HG02938 (cell line): ENCODE measurements at regions not wholly inside any gene's neighbourhood (a gene's known extent, or its start where the extent isn't known, plus 50 kb on each side); places are given as distances from the start of the nearest gene placed in this dataset.

Experiments
- ATAC-seq: cut with Tn5 transposase; IDR thresholded peaks from one replicate; pipeline ENCODE4 v1.9.1; 2021; ENCODE audit warnings: mild to moderate bottlenecking, moderate library complexity; ENCODE audit not compliant: unreplicated experiment

DNA sequence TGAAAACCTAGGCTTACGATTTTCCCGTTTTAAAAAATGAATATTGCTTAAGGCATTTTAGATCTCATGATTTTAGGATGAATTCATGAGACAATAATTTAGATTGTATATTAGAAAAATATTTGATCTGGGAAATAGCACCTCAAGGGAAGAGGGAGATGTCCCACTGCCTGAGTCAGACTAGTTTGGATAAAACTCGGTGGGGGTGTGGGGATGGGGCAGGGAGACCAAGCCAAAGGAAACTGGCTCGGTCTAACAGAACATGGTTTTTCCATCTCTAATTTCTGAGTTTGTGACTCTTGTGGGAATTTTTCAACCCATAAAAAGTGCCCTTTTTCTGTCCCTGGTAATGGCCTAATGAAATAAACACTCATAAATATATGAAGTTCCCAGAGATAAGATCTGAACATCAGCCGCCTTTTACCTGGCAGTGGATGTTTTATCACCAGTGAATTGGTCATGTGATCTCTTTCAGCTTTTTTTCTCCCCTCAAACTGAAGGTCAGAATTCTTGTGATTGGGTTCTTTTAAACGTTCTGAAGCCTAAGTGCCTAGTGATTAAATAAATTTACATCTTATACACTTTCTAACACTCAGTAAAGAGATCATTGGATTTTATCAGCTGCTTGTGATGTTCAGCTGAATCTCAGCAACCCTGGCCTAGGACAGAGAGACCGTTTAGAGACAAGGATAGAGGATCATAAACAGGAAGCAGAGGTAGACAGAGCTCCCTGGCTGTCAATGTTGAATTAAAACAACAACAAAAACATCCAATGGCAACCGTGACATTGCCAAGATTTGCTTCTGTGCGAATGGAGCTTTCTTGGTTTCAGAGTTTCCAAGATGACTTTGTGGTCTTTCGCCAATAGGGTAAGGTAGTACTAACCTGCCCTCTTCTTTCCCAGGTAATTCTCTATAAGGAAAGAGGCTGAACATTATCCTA, 1038.2 kb downstream of the MCTP2 start:
- ATAC-seq: no peak

DNA sequence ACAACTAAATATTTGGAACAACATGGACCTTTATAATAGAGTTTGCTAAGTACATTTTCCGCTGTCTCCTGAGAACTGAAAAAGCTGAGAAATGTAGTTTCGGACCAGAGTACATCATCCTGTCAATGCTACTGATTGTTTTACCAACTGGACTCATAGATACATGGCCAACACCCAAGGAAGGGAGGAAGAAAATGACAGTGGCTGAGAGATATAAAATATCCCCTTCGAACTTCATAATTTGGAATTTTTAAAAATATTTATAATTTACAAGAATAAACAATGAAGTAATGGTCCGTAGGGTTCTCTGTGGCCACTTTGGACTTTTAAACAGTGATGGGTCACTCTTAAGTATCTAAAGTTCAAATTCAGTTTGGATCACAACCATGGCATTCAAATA, 1042.7 kb downstream of the MCTP2 start:
- no peak for ATAC-seq

DNA sequence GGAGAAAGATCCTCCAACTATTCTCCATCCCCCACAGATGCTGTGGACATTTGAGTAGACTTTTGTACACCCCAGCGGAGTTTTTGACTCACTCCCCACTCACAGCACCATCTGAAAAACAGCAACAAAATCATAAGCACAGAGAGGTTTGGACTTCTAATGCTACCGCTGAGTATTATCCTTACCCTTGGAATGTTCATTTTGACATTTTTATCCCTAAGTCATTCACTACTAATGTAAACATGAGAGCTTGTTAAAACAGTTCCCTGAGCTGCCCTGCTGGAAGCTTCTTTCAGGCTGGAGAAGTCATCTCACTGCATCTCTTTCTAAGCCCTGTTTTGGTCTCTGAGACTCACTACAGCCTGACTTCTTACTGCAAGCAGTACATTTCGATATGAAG, 1045.9 kb downstream of the MCTP2 start:
- no peak for ATAC-seq

DNA sequence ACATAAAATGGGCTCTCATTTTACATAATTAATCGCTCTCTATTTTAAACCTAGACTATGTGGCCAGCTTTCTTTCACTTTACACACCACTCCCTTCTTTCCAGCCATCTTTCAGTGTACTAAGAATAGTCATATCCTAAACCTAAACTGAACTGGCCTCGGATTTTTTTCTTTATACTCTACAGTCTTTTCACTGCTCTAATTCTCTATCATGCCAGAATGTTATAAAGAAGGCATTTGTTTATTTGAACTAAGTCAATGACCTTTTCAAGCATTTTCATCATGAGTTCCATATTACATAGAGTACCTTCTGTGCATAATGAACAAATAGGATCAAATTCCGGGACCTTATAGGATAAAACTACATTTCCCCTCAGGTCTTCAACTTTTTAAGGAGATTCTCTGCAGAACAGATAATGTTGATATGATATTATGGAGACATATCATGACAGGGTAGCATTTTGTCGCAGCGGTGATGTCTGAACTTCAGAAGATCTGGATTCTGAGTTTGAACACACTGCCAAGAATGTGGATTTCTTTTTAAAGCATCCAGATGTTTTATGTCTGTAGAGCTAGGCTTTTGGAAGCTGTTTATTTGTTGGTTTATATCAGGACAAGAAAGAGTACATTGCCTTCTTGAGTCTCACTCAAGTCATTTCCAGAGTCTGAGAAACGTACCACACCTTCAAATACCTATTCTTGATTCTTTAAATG, 1047.3 kb downstream of the MCTP2 start:
- ATAC-seq: no peak

DNA sequence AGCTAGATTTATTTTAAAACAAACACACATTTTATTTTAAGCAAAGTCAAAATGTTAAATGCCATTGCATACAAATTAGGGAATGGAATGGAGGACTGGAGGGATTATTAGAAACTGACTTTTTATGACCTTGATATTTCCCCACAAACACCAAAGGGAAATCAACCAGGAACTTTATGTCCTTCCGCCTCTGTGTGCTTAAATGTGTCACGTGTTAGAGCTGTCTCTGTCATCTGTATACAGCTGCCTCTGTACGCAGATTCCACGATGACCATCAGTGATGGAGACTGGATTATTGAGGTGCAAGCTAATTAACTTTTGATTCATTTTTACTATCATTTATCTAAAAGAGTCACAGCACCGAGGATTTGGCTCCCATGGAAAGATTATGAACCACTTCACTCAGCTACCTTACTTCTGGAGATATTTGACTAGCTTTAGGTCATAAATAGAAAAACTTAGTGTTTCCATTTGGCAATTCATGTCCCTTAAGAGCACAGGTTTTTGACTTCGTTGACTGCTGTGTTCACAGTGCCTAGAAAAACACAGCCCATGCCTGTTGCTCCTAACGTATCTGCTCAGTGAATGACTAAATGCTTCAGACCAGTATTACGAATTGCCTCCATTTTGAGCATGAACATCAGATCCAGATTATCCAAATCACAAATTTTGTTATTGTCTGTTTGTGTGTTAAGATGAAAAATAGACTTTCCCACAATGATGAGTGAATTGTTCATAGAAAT, 1048.1 kb downstream of the MCTP2 start:
- ATAC-seq: no peak

DNA sequence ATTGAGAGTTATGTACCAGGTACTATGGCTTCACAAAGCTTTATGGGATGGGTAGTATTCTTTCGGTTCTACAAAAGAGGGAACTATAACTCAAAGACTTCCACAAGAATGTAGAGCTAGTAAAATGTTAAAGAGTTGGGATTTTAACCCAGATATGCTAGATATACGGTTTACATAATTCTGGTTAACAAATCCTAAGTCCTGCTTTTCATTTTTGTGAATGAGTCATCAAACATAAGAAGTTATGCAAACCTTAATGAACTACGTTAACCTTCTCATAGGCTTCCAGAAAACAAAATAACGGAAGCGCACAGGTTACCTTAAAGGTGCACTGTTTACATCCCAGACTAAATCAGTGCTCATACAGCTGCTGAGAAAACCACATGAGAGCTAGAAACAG, 1049.3 kb downstream of the MCTP2 start:
- no peak for ATAC-seq

DNA sequence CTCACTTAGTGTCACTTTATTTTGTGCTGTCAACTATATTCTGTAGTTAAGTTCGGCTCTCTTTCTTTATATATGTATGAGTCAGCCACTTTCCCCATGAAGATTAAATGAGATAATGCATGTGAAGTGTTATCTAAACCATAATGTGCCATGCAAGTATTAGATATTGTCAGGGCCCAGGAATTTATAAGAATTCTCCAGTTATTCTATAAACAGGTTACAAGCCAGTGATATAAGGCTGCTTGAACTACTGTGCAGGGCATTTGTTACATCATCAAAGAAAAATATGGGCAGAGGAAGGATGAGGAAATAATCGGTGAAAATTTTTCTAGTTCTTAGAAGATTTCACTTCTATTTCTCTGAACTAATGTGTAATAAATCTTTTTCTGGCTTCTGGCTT, 1049.0 kb upstream of the NR2F2 start:
- ATAC-seq: no peak

DNA sequence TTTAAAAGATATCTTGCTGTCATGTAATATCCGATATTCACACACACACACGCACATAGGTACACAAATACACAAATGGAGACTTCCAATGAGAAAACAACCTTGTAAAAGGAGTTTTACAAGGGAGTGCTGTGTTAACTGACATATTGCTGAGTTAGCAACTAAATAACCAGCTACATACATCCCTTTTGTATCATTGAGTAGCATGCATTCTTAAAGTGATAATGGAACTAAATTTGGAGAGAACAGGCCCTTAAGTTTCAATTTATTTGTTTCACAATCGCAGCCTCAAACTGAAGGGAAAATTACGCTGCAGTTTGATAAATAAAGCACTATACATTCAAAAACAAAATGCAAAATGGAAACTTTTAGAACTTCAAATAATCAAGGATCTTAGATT, 1046.0 kb upstream of the NR2F2 start:
- ATAC-seq: no peak

DNA sequence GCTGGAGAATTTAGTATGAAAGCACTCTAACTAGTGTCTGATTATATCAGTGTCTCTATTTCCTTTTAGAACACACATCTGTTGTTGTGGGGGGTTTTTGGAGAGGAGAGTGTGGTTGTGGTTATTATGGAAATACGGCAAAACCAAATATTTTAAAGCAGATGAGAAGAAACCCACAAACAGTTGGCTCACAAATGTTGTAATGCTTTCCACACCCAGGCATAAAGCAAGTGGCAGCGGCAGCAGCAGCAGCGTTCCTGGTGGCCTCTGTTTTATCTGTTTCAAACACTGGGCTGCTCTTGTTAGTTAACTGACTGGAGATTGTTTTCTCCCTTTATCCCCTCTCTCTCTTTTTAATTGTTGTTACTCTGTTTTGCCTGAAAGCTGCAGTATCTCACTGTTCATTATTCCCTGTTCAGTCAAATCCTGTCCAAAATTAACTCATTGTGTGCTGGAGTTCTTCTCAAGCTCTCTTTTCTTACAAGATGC, 1045.5 kb upstream of the NR2F2 start:
- no peak for ATAC-seq

DNA sequence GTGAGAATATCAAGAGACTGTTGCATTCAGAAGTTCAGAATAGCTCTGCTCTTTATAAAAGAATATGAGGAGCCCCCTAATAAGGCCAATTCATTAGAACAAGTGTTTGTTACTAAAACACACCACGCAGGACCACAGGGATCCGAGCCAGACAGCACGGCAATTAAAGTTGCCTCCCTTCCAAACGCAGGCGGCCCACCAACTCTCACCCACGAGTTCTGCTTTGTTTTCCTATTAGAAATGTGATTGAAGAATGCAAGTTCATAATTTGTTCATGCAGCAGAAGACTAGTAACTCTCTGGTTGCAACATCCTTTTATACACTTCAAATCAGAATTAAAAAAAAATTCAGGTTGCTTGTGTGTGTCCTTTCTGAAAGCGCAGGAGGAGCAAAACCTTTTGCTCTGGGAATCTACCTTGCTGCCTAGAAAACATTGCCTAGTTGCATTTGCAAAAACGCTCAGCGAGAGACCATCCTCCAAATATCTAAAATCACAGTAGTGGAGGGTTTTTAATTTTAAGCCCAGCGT, 1044.1 kb upstream of the NR2F2 start:
- no peak for ATAC-seq

DNA sequence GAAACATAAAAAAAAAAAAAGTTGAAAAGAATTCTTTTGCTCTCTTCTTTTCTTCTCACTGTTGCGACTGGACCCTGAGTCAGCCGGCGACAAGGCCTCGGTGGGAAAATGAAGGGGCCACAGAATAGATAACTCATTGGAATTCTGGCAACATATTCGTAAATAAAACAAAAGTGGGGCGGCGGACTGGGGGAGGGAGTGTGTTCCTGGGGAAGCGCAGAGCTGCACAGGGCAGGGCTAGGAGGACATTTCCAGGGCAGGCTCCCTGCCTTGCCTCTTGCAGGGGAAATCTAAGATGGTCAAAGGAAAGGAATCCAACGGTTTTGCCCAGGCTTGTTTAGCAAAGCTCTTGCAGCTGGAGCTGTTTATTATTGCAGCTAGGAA, 1042.8 kb upstream of the NR2F2 start:
- no peak for ATAC-seq

DNA sequence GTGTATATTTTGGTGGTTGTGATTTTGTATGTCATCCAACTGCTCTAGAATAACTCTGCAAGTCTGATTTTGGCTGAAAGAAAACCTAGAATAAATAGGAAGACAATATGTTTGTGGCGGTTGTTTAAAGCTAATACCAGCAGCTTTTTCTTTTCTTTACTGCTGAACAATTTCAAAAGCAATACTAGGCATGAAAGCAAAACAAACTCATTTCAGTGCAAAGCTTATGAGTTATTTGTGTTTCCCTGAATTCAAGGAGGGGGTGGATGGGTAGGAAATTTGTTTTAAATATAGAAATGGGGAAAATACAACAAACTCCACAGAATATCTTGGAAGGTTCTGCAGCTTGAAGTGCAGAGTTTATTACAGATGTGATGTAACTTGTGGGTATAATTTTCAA, 1041.9 kb upstream of the NR2F2 start:
- no peak for ATAC-seq

DNA sequence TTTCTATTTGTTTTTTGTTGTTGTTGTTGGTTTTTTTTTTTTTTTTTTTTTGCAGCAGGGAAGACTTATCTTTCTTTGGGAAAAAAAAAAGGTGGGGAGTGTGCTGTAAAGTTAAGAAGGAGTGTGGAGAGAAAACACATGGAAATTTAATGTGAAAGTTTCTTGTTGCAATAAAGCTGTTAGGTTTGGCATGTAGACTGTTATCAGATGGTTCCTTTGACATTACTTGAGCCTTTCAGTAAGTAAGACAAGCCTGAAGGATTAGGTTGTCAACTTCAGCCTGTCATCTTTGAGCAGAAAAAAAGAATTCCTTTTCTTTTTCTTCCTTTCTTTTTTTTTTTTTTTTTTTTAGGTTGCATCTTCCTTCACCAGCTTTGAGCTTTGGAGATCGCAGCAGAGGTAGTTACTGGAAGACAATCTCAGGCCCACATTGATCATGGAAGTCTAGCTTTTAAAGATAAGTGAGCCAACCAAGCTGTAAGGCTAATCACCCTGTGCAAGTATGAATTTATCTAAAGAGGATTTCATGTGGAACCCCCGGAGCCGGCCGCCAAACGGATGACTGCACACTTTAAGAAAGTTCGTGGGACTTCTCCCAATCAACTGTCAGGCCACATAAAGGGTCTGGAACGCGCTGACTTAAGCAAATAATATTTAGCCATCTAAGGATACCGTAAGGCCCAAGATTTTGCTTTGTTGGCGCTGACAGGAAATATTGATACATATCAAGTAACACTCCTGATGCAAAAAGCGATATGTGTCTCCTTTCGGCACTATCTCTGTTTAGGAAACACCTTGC, 1040.1 kb upstream of the NR2F2 start:
- no peak for ATAC-seq

DNA sequence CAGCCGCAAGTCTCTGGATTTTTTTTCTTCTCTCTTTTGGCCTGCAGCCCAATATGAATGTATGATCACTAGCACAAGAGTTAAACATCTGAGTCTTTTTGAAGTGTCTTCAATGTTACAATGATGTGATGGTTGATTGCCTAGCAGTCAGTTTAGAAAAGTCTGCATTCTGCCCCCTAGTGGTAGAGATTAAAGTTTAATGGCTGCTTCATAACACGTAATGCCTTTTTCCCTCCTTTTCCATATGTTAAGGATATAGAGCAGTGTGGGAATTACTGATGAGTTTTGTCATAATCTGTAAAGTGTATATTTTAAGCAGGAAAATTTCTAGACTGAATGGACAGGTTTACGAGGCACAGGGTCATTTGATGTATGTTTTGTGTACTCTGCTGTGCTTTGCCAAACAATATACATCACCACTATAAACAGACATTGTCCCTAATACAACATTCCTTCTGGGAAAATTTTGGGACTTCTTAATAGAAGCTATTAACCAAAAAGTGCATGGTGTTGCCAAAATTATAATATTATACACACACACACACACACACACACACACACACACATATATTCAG, 1038.5 kb upstream of the NR2F2 start:
- peak; percentile 57 for ATAC-seq

DNA sequence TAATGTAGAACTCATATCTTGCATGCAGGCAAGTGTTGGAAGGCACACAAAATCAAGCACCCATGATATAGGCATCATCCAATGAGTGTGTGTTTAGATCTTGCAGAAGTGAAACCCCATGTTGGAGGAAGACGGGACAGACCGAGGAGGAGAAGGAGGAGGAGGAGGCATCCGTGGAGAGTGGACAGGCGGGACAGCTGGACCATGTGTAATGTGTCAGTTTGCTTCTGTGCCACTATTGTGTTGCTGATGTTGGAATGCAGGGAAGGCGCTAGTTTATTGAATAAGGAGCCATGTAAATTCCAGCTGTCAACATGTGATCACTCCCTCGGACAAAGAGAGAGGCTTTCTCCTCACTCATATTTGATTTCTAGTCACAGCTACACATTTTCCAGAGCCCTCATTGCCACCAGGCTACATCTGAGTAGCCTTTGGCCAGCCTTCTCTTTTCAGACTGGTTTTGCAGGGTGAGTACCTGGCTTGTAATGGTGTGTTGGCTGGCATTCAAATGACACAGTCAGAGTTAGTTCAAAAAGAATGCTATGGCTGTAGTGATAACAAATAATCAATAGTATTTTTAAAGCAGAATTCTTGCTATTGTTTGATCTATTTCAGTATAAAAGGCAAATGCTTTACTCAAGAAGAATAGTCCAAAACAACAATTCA, 1037.6 kb upstream of the NR2F2 start:
- no peak for ATAC-seq

DNA sequence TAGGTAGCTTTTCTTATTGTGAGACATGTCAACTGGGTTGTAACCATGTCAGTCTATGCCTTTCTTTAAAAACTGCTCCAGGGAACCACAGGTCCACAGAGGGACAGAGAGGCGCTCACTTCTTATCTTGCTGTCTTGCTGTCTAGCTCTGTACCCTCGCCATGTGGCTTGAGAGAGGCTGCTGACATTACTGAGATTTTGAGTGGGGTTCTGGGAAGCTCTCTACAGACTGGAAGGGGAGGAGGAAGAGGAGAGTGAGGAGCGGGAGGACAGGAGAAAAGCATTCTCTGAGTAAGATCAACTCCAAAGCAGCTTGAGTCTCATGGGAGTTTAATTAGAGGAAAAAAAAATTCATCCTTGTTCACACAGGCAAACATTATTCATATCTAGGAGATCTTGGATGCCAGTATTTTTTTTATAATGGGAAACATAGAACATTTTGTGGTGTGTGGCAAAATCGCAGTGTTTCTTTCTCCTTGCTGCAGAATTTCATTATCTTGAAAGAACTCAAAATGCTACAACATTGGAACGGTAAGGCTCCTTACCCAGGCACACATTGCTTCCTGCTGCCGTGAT, 1037.0 kb upstream of the NR2F2 start:
- no peak for ATAC-seq

DNA sequence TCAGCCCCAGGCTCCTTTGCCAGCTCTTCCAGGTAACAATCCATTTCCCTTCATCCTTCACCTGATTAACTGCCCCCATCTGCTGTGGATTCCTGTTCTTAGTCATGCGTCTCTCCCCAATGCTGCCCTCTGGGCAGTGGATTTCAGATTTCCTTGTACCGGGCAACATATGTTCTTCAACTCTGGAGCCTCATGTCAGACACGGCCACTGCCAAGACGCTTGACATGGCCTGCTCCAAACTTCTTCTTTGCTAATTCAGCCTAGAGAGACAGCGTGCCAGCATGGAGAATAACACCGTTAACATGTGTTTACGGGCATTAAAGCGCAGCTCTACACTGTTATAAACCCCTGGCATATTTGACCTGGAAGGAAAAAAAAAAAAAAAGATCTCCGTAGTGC, 1035.1 kb upstream of the NR2F2 start:
- no peak for ATAC-seq

DNA sequence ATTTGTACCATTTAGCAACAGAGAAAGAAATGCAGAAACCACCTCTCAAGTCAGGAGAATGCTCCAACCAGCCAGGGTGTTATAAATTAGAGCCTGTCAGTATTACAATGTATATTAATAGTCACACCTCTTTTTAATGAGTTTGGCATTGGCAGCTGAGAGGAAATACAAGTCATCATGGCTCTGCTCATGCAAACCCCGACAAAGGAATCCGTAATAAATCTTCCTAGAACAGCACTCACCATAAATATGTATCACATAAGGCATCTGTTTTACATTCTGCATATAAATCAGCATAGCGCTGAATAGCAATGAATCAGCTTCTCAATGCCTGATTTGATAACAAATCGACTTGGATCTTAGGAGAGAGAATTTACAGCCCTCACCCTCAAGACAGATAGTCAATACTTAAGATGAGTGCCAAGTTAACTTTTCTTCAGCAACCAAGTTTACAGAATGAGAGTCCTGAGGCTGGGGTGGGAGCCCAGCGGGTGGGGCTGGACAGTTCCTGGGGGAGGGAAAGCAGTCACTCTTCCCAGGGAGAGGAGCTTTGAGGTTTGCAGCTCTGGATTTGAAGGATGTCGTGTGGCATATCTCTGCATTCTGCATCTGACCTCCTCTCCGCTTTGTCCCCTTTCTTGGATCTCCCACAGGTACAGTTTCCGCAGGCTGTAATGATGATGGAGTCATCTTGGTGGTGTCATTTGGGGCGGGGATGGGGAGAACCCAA, 1034.4 kb upstream of the NR2F2 start:
- ATAC-seq: no peak
